GM21737 (cell line): ENCODE measurements at regions not wholly inside any gene's neighbourhood (a gene's known extent, or its start where the extent isn't known, plus 50 kb on each side); places are given as distances from the start of the nearest gene placed in this dataset.
"Not testable (repeated sequence)": the region's sequence is repeated elsewhere in the genome, so short reads cannot be mapped to it uniquely, and the experiment has no call there.

ENCODE experiments used
- ATAC-seq: cut with Tn5 transposase; IDR thresholded peaks from one replicate; pipeline ENCODE4 v1.9.1; 2021; ENCODE audit warnings: mild to moderate bottlenecking, moderate library complexity; ENCODE audit not compliant: unreplicated experiment

- ATAC-seq = not testable (repeated sequence)
These were observed 1082.5 kb downstream of the PCDH17 start for GRCh38 chr13:58714016-58714415.

GRCh38 chr13:58721273-58721672 lies 1089.7 kb downstream of the PCDH17 start:
- no peak for ATAC-seq

- ATAC-seq = no peak
These were observed 1096.6 kb downstream of the PCDH17 start for GRCh38 chr13:58728126-58728525.

GRCh38 chr13:58729361-58729760 lies 1097.8 kb downstream of the PCDH17 start:
- no peak for ATAC-seq

GRCh38 chr13:58744686-58745085 lies 1113.1 kb downstream of the PCDH17 start:
- no peak for ATAC-seq

- no peak for ATAC-seq
These were observed 1136.0 kb downstream of the PCDH17 start for GRCh38 chr13:58767566-58767965.

- no peak for ATAC-seq
These were observed 1141.8 kb downstream of the PCDH17 start for GRCh38 chr13:58773280-58773859.

- ATAC-seq = no peak
These were observed 1151.2 kb downstream of the PCDH17 start for GRCh38 chr13:58782736-58783135.

- ATAC-seq = no peak
These were observed 1161.3 kb downstream of the PCDH17 start for GRCh38 chr13:58792854-58793253.

- ATAC-seq = no peak
These were observed 1164.2 kb downstream of the PCDH17 start for GRCh38 chr13:58795715-58796114.

GRCh38 chr13:58804832-58805231 lies 1173.3 kb downstream of the PCDH17 start:
- no peak for ATAC-seq

GRCh38 chr13:58806401-58806800 lies 1174.9 kb downstream of the PCDH17 start:
- ATAC-seq = no peak

GRCh38 chr13:58823701-58824100 lies 1192.2 kb downstream of the PCDH17 start:
- no peak for ATAC-seq

- ATAC-seq = no peak
These were observed 1196.4 kb downstream of the PCDH17 start for GRCh38 chr13:58827904-58828303.

- no peak for ATAC-seq
These were observed 1199.3 kb downstream of the PCDH17 start for GRCh38 chr13:58830841-58831240.

- ATAC-seq = no peak
These were observed 1207.1 kb downstream of the PCDH17 start for GRCh38 chr13:58838615-58839014.

- no peak for ATAC-seq
These were observed 1211.5 kb downstream of the PCDH17 start for GRCh38 chr13:58843071-58843470.

- no peak for ATAC-seq
These were observed 1212.0 kb downstream of the PCDH17 start for GRCh38 chr13:58843567-58843966.

- no peak for ATAC-seq
These were observed 1218.6 kb downstream of the PCDH17 start for GRCh38 chr13:58850161-58850560.

GRCh38 chr13:58852076-58852475 lies 1220.5 kb downstream of the PCDH17 start:
- ATAC-seq = no peak

GRCh38 chr13:58855283-58855682 lies 1223.7 kb downstream of the PCDH17 start:
- ATAC-seq = no peak

- no peak for ATAC-seq
These were observed 1227.4 kb downstream of the PCDH17 start for GRCh38 chr13:58858870-58859371.

- no peak for ATAC-seq
These were observed 1233.7 kb downstream of the PCDH17 start for GRCh38 chr13:58865286-58865685.
